B cell (primary cell): ENCODE measurements at regions not wholly inside any gene's neighbourhood (a gene's known extent, or its start where the extent isn't known, plus 50 kb on each side); places are given as distances from the start of the nearest gene placed in this dataset.

Experiments used
- ATAC-seq: fragments of 200-7000 bp; cut with Tn5 transposase; one replicate; pipeline ENCODE4 v1.10.0; 2021; ENCODE audit warnings: low read depth, mild to moderate bottlenecking, moderate number of reproducible peaks, moderate library complexity
- CTCF ChIA-PET: fragments of 350-600 bp; sonication (Branson Sonifier 250); formaldehyde crosslinking; loops from one replicate; lab custom pipeline; 2021; ENCODE audit warnings: antibody characterized with exemption, inconsistent platforms; lab: Charles Lee
- POLR2A ChIA-PET: fragments of 350-600 bp; sonication (Branson Sonifier 250); formaldehyde crosslinking; loops from one replicate; lab custom pipeline; 2021; ENCODE audit warnings: antibody characterized with exemption; lab: Charles Lee
- DNase-seq: peaks from one replicate; pipeline ENCODE4 v3.0.0; 2013
- H2AFZ ChIP-seq: 2 replicates; pipeline ENCODE4 v1.6.1; 2012; ENCODE audit warnings: mild to moderate bottlenecking, low read depth, low read length; ENCODE audit not compliant: insufficient read depth, poor library complexity, severe bottlenecking
- H3K27ac ChIP-seq, 2 donors: 1 replicate in 1 of 2; 2 replicates in 1 of 2; pipeline ENCODE4 v1.5.1; 2012 to 2013; ENCODE audit warnings: low read length in 2 of 2, mild to moderate bottlenecking in 2 of 2, moderate library complexity in 1 of 2
- H3K27me3 ChIP-seq, 4 experiments: fragments of 200-600 bp in 1 of 4; sonication (generic) in 1 of 4; replicated peaks in 1 of 4; 1 replicate in 2 of 4; 2 replicates in 2 of 4; pipeline versions ENCODE4 v1.6.1 to v1.7.0; 2013 to 2016; ENCODE audit warnings: low read length in 3 of 4, mild to moderate bottlenecking in 2 of 4, mixed read lengths in 1 of 4, moderate library complexity in 1 of 4; ENCODE audit not compliant: insufficient read depth in 4 of 4, control insufficient read depth in 3 of 4; ENCODE audit errors: control extremely low read depth in 1 of 4
- H3K36me3 ChIP-seq, 2 experiments: replicated peaks in 1 of 2; 1 replicate in 1 of 2; 2 replicates in 1 of 2; pipeline versions ENCODE4 v1.6.1 to v1.7.1; 2013; ENCODE audit warnings: low read length in 1 of 2; ENCODE audit not compliant: insufficient read depth in 2 of 2, control insufficient read depth in 1 of 2; ENCODE audit errors: control extremely low read depth in 1 of 2, extremely low read depth in 1 of 2
- H3K4me1 ChIP-seq, 2 donors: fragments of 200-600 bp in 1 of 2; sonication (generic) in 1 of 2; 1 replicate in 1 of 2; 2 replicates in 1 of 2; pipeline versions ENCODE4 v1.5.1 to v1.6.1; 2013 to 2017; ENCODE audit warnings: low read length in 2 of 2; ENCODE audit not compliant: control insufficient read depth in 2 of 2, insufficient read depth in 2 of 2
- H3K4me2 ChIP-seq: replicated peaks from 2 replicates; pipeline ENCODE3; 2012; ENCODE audit warnings: mild to moderate bottlenecking, low read depth, low read length; ENCODE audit not compliant: poor library complexity, severe bottlenecking
- H3K4me3 ChIP-seq, 5 experiments: fragments of 200-600 bp in 1 of 5; sonication (generic) in 1 of 5; 1 replicate in 3 of 5; 2 replicates in 2 of 5; pipeline versions ENCODE4 v1.5.1 to v1.7.0; 2011 to 2016; ENCODE audit warnings: low read length in 4 of 5, mild to moderate bottlenecking in 4 of 5, low read depth in 2 of 5, control low read depth in 1 of 5, moderate library complexity in 1 of 5; ENCODE audit not compliant: insufficient read depth in 1 of 5; ENCODE audit errors: control extremely low read depth in 1 of 5, extremely low read depth in 1 of 5
- H3K79me2 ChIP-seq: fragments of 200-600 bp; sonication (generic); one replicate; pipeline ENCODE4 v1.6.0; 2016; ENCODE audit warnings: low read length; ENCODE audit not compliant: control insufficient read depth, insufficient read depth
- H3K9ac ChIP-seq: fragments of 200-600 bp; sonication (generic); 2 replicates; pipeline ENCODE4 v1.6.1; 2017; ENCODE audit warnings: mild to moderate bottlenecking, low read length, moderate library complexity
- H3K9me3 ChIP-seq, 3 donors: one replicate each; pipeline versions ENCODE4 v1.6.1 to v1.7.1; 2013; ENCODE audit warnings: low read length in 2 of 3; ENCODE audit not compliant: control insufficient read depth in 2 of 3, insufficient read depth in 1 of 3; ENCODE audit errors: control extremely low read depth in 1 of 3
- H4K20me1 ChIP-seq: 2 replicates; pipeline ENCODE4 v1.6.0; 2012; ENCODE audit warnings: mild to moderate bottlenecking, low read length; ENCODE audit not compliant: insufficient read depth, control insufficient read depth, poor library complexity, severe bottlenecking
- H3K27ac Mint-ChIP-seq: one replicate; pipeline ENCODE4 v1.8.0; 2021; ENCODE audit warnings: mixed read lengths
- H3K27me3 Mint-ChIP-seq: one replicate; pipeline ENCODE4 v1.8.0; 2021; ENCODE audit warnings: mixed read lengths
- H3K4me1 Mint-ChIP-seq: one replicate; pipeline ENCODE4 v1.8.0; 2021; ENCODE audit warnings: mixed read lengths
- H3K4me3 Mint-ChIP-seq: one replicate; pipeline ENCODE4 v1.8.0; 2021; ENCODE audit warnings: mixed read lengths
- H3K9me3 Mint-ChIP-seq: one replicate; pipeline ENCODE4 v1.8.0; 2022; ENCODE audit warnings: mixed read lengths; ENCODE audit not compliant: insufficient read depth
- CTCF ChIP-seq: fragments of 200-600 bp; IDR thresholded peaks from one replicate; pipeline ENCODE4 v1.8.0; 2022; ENCODE audit warnings: antibody characterized with exemption, mild to moderate bottlenecking
- EZH2 ChIP-seq: IDR thresholded peaks from 2 replicates; pipeline ENCODE4 v1.6.1; 2012; ENCODE audit warnings: borderline replicate concordance, low read depth, mild to moderate bottlenecking, moderate library complexity, low read length; ENCODE audit not compliant: insufficient read depth, poor library complexity, severe bottlenecking
- WGBS: methylation state at CpG from one replicate; pipeline ENCODE4 v1.1.5; 2013; ENCODE audit warnings: missing lambda C conversion rate; ENCODE audit not compliant: insufficient coverage; 5-methylcytosine and 5-hydroxymethylcytosine counted together
- intact Hi-C: fragments of 100-400 bp; cut with micrococcal nuclease; formaldehyde crosslinking; loops from one replicate; pipeline ENCODE4 v1.10.0; 2022

GRCh38 chr1:244335456-244335855, 116.3 kb downstream of the ADSS2 start:
- Mint-ChIP-seq H3K27ac (no peak overlapping the region), H3K4me3 (no peak overlapping the region), H3K9me3 (no peaks in the 10 kb centered on the region), H3K27me3 (peaks cover 20% of the 10 kb centered on the region), H3K4me1 (no peaks in the 10 kb centered on the region)
- no peaks in the 10 kb centered on the region for H3K36me3 ChIP-seq
- H3K27me3 ChIP-seq: peaks cover 0 to 3% (median 0%) of the 10 kb centered on the region in 4 experiments
- H3K79me2 ChIP-seq: no peaks in the 10 kb centered on the region
- POLR2A ChIA-PET: no interaction called here
- 100% methylated on average over 2 of the region's 7 CpGs for WGBS
- intact Hi-C loops: no loop called here
- CTCF ChIA-PET: no interaction called here
- no peak overlapping the region for H3K27ac ChIP-seq
- no peak for TF ChIP-seq EZH2
- TF ChIP-seq CTCF: no peak
- H3K9me3 ChIP-seq: peaks cover 0 to 2% (median 0%) of the 10 kb centered on the region in 3 donors
- H3K4me3 ChIP-seq: no peak overlapping the region
- no peaks in the 10 kb centered on the region for H3K4me1 ChIP-seq
- no peak overlapping the region for H3K9ac ChIP-seq
- no peaks in the 10 kb centered on the region for H4K20me1 ChIP-seq
- DNase-seq (no peak), ATAC-seq (no peak)
- H3K4me2 ChIP-seq: no peak overlapping the region
- H2AFZ ChIP-seq: no peak overlapping the region

- Histone ChIP-seq H3K9ac (no peak overlapping the region), H3K4me1 (no peaks in the 10 kb centered on the region), H4K20me1 (no peaks in the 10 kb centered on the region), H3K27ac (no peak overlapping the region), H3K9me3 (peaks cover 0 to 2% (median 0%) of the 10 kb centered on the region in 3 donors), H3K79me2 (no peaks in the 10 kb centered on the region), H3K4me2 (no peak overlapping the region), H3K4me3 (no peak overlapping the region), H3K36me3 (no peaks in the 10 kb centered on the region), H2AFZ (no peak overlapping the region), H3K27me3 (peaks cover 0 to 3% (median 0%) of the 10 kb centered on the region in 4 experiments)
- Mint-ChIP-seq H3K4me1 (no peaks in the 10 kb centered on the region), H3K9me3 (no peaks in the 10 kb centered on the region), H3K4me3 (no peak overlapping the region), H3K27me3 (peaks cover 22% of the 10 kb centered on the region), H3K27ac (no peak overlapping the region)
- WGBS: 94% methylated on average over 8 of the region's 12 CpGs
- TF ChIP-seq CTCF (no peak), EZH2 (no peak)
- no peak for ATAC-seq
- ChIA-PET CTCF (no interaction called here), POLR2A (no interaction called here)
- intact Hi-C loops: no loop called here
- no peak for DNase-seq
Measured at GRCh38 chr1:244336232-244336899, 115.3 kb downstream of the ADSS2 start.
